Common myeloid progenitor, CD34-positive (primary cell): ENCODE measurements at regions not wholly inside any gene's neighbourhood (a gene's known extent, or its start where the extent isn't known, plus 50 kb on each side); places are given as distances from the start of the nearest gene placed in this dataset.

Experiments used
- CTCF ChIA-PET: fragments of 350-600 bp; sonication (Branson Sonifier 250); formaldehyde crosslinking; loops from one replicate; lab custom pipeline; 2021; ENCODE audit warnings: antibody characterized with exemption; lab: Charles Lee
- POLR2A ChIA-PET: fragments of 350-600 bp; sonication (Branson Sonifier 250); formaldehyde crosslinking; loops from one replicate; lab custom pipeline; 2021; ENCODE audit warnings: antibody characterized with exemption; lab: Charles Lee
- DNase-seq, 3 donors: peaks; one replicate each; pipeline versions ENCODE4 v3.0.0 to v3.0.0-alpha.2; 2013
- H3K27ac ChIP-seq, 2 experiments: 1 replicate in 1 of 2; 2 replicates in 1 of 2; pipeline ENCODE4 v1.7.0; 2013; ENCODE audit warnings: inconsistent platforms in 2 of 2, low read length in 2 of 2, mild to moderate bottlenecking in 2 of 2, low read depth in 1 of 2, moderate library complexity in 1 of 2; ENCODE audit not compliant: severe bottlenecking in 2 of 2, insufficient read depth in 1 of 2, poor library complexity in 1 of 2
- H3K27me3 ChIP-seq, 5 experiments: replicated peaks in 2 of 5; 1 replicate in 3 of 5; 2 replicates in 2 of 5; pipeline versions ENCODE4 v1.6.1 to v1.7.0; 2013; ENCODE audit warnings: low read length in 4 of 5, mild to moderate bottlenecking in 2 of 5, moderate library complexity in 2 of 5, inconsistent platforms in 1 of 5; ENCODE audit not compliant: insufficient read depth in 5 of 5, control insufficient read depth in 4 of 5
- H3K36me3 ChIP-seq, 4 experiments: 1 replicate in 2 of 4; 2 replicates in 2 of 4; pipeline versions ENCODE4 v1.6.1 to v1.7.0; 2013; ENCODE audit warnings: low read length in 3 of 4, control low read depth in 1 of 4, mild to moderate bottlenecking in 1 of 4; ENCODE audit not compliant: control insufficient read depth in 4 of 4, insufficient read depth in 4 of 4
- H3K4me1 ChIP-seq, 4 experiments: 1 replicate in 3 of 4; 2 replicates in 1 of 4; pipeline versions ENCODE4 v1.6.1 to v1.7.1; 2013; ENCODE audit warnings: low read length in 3 of 4, mild to moderate bottlenecking in 3 of 4, control low read depth in 1 of 4, inconsistent platforms in 1 of 4, moderate library complexity in 1 of 4; ENCODE audit not compliant: control insufficient read depth in 4 of 4, insufficient read depth in 4 of 4; ENCODE audit errors: control extremely low read depth in 1 of 4
- H3K4me3 ChIP-seq, 7 experiments: 1 replicate in 4 of 7; 2 replicates in 3 of 7; pipeline versions ENCODE4 v1.5.1 to v1.7.0; 2013; ENCODE audit warnings: mild to moderate bottlenecking in 7 of 7, low read length in 6 of 7, moderate library complexity in 6 of 7, inconsistent platforms in 2 of 7, low read depth in 2 of 7, control low read depth in 1 of 7; ENCODE audit not compliant: insufficient read depth in 4 of 7, control insufficient read depth in 1 of 7; ENCODE audit errors: extremely low read depth in 1 of 7
- H3K9me3 ChIP-seq, 5 experiments: 1 replicate in 4 of 5; 2 replicates in 1 of 5; pipeline versions ENCODE4 v1.6.1 to v1.7.1; 2013; ENCODE audit warnings: low read length in 4 of 5, mild to moderate bottlenecking in 2 of 5, inconsistent platforms in 1 of 5, low read depth in 1 of 5, moderate library complexity in 1 of 5; ENCODE audit not compliant: control insufficient read depth in 4 of 5, insufficient read depth in 2 of 5; ENCODE audit errors: control extremely low read depth in 1 of 5
- WGBS: methylation state at CpG from one replicate; pipeline ENCODE4 v1.1.5; 2013; ENCODE audit not compliant: insufficient coverage; 5-methylcytosine and 5-hydroxymethylcytosine counted together

DNA sequence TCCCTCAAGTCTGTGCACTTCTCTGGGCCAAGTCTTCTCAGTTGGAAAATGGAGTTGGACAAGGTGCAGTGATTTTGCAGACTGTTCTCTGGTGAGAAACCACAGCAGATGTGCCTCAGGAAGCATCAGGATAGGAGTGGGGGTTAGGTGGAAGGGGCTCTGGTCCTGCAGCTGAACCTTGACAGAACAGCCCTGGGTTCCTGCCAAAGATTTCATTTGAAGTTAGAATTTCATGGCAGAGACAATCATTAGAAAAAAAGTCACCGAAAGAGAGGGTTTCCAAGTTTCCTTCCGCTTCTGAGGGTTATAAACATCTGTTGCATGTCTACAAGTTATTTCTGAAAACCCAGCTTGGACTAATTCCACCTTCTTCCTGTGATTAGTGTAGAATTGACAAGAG is 80.4 kb upstream of the IRX3 start:
- Histone ChIP-seq H3K9me3 (no peaks in the 10 kb centered on the region), H3K27ac (no peak overlapping the region), H3K4me1 (peaks cover 0 to 46% (median 22%) of the 10 kb centered on the region in 4 experiments), H3K36me3 (no peaks in the 10 kb centered on the region), H3K27me3 (peaks cover 0 to 22% (median 10%) of the 10 kb centered on the region in 5 experiments), H3K4me3 (no peak overlapping the region)
- ChIA-PET CTCF (interaction anchor here (1.3 kb wide), 1 partner anchor 422 kb away, joined by 3 read pairs; no protein-coding TSS in a partner anchor), POLR2A (no interaction called here)
- 10% methylated on average over 2 of the region's 2 CpGs for WGBS
- peak in 2 of 3 donors; percentile 80 to 83 for DNase-seq

DNA sequence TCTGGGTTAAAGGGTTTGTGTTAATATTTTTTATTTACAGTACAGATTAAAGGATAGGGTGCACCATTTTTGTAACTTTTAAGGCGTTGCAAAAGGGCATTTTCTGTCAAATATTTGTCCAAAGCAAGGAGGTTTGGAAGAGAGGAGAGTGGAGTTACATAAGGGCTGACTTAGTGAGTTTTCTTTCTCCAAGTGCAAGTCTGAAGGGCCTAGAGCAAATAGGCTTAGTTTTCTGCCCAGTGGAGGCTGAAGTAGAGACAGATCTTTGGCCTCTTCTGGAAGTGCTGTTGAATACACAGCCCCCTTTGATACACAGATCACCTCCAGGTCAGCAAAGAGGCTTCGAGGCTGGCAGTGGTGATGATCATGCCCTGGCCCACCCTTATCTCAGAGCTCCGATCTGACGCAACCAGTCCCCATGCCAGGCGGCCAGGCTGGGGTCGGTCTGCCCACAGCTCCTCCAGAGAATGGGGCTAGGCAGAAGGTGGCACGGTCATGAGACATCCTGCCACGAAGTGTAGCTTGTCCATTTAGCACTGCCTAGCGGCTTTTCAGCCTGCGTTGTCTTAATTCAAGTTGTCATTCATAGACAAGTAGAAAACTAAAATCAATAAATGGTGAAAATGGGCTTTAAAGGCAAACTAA is 79.5 kb upstream of the IRX3 start:
- Histone ChIP-seq H3K9me3 (no peaks in the 10 kb centered on the region), H3K27me3 (peaks cover 0 to 30% (median 18%) of the 10 kb centered on the region in 5 experiments), H3K36me3 (no peaks in the 10 kb centered on the region), H3K4me3 (no peak overlapping the region), H3K27ac (no peak overlapping the region), H3K4me1 (peaks cover 0 to 41% (median 18%) of the 10 kb centered on the region in 4 experiments)
- DNase-seq = no peak
- POLR2A ChIA-PET = no interaction called here
- CTCF ChIA-PET = no interaction called here
- 94% methylated on average over 8 of the region's 10 CpGs for WGBS

DNA sequence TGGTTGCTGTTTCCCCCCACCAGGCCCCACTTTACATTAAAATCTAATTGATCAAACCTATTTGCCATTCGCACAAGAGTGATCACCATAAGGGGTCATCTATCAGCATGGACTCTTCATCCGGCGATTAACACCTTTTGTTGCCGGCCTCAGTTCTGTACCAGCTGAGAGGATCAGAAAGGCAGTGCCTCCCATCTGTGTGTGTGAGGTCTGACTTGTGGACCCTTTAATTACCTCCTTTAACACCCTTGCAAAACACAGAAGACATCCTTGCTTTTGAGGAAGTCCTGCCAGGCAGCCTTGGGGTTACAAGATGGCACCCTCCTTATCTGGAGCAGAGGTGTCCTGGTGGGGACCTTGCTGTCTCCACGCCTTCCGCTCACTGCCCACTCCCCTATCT is 77.2 kb upstream of the IRX3 start:
- Histone ChIP-seq H3K9me3 (no peaks in the 10 kb centered on the region), H3K36me3 (no peaks in the 10 kb centered on the region), H3K27ac (no peak overlapping the region), H3K27me3 (peaks cover 3 to 51% (median 27%) of the 10 kb centered on the region in 5 experiments), H3K4me1 (peaks cover 0 to 21% (median 4%) of the 10 kb centered on the region in 4 experiments), H3K4me3 (no peak overlapping the region)
- peak in 2 of 3 donors; percentile 40 to 55 for DNase-seq
- WGBS = 100% methylated on average over 1 of the region's 6 CpGs
- POLR2A ChIA-PET = no interaction called here
- CTCF ChIA-PET = no interaction called here

- CTCF ChIA-PET = interaction anchor here (0.6 to 1.7 kb wide), 2 partner anchors 9 to 604 kb away, joined by 3 to 7 read pairs; no protein-coding TSS in a partner anchor
- POLR2A ChIA-PET = no interaction called here
- Histone ChIP-seq H3K27me3 (peaks cover 3 to 57% (median 27%) of the 10 kb centered on the region in 5 experiments), H3K36me3 (no peaks in the 10 kb centered on the region), H3K4me3 (no peak overlapping the region), H3K9me3 (no peaks in the 10 kb centered on the region), H3K4me1 (peaks cover 0 to 18% (median 4%) of the 10 kb centered on the region in 4 experiments), H3K27ac (no peak overlapping the region)
- WGBS = 42% methylated on average over 10 of the region's 18 CpGs
- no peak for DNase-seq
Measured at GRCh38 chr16:54362591-54363206, 76.1 kb upstream of the IRX3 start.

GRCh38 chr16:54361246-54361645 is 74.7 kb upstream of the IRX3 start:
- POLR2A ChIA-PET = interaction anchor here (0.6 kb wide), 1 partner anchor 28 kb away, joined by 4 read pairs; no protein-coding TSS in a partner anchor
- CTCF ChIA-PET = no interaction called here
- no peaks in the 10 kb centered on the region for H3K36me3 ChIP-seq
- peaks cover 3 to 70% (median 27%) of the 10 kb centered on the region in 5 experiments for H3K27me3 ChIP-seq
- WGBS = 0% methylated on average over 1 of the region's 1 CpG
- H3K4me3 ChIP-seq = no peak overlapping the region
- no peak overlapping the region for H3K27ac ChIP-seq
- peaks cover 0 to 4% (median 0%) of the 10 kb centered on the region in 4 experiments for H3K4me1 ChIP-seq
- DNase-seq = no peak
- H3K9me3 ChIP-seq = peaks cover 0 to 3% (median 0%) of the 10 kb centered on the region in 5 experiments

- Histone ChIP-seq H3K36me3 (no peaks in the 10 kb centered on the region), H3K4me3 (no peak overlapping the region), H3K27me3 (peaks cover 3 to 70% (median 27%) of the 10 kb centered on the region in 5 experiments), H3K4me1 (peaks cover 0 to 2% (median 0%) of the 10 kb centered on the region in 4 experiments), H3K27ac (no peak overlapping the region), H3K9me3 (peaks cover 0 to 8% (median 0%) of the 10 kb centered on the region in 5 experiments)
- WGBS = 17% methylated on average over 2 of the region's 5 CpGs
- CTCF ChIA-PET = interaction anchor here (1.8 kb wide), 1 partner anchor 10 kb away, joined by 5 read pairs; no protein-coding TSS in a partner anchor
- no peak for DNase-seq
- POLR2A ChIA-PET = interaction anchor here (0.6 kb wide), 1 partner anchor 27 kb away, joined by 4 read pairs; no protein-coding TSS in a partner anchor
Measured at GRCh38 chr16:54360681-54361080, 74.1 kb upstream of the IRX3 start.
